Ovary (tissue), 3 donors: ENCODE measurements at regions not wholly inside any gene's neighbourhood (a gene's known extent, or its start where the extent isn't known, plus 50 kb on each side); places are given as distances from the start of the nearest gene placed in this dataset.

Experiments used
- CTCF ChIP-seq, 3 donors: fragments of 450-650 bp in 2 of 3; fragments of 200-600 bp in 1 of 3; IDR thresholded peaks; one replicate each; pipeline versions ENCODE4 v1.5.1 to v1.8.0; 2016 to 2022; ENCODE audit warnings: antibody characterized with exemption in 3 of 3, mild to moderate bottlenecking in 1 of 3
- EP300 ChIP-seq: sonication (generic); formaldehyde crosslinking; IDR thresholded peaks from one replicate; pipeline ENCODE4 v1.6.1; 2017; ENCODE audit warnings: antibody characterized with exemption
- POLR2A ChIP-seq: fragments of 450-650 bp; IDR thresholded peaks from one replicate; pipeline ENCODE4 v1.6.1; 2017; ENCODE audit warnings: antibody characterized with exemption, mild to moderate bottlenecking, moderate library complexity
- donor health status: DM: no; HTN: no; CAD: no.

GRCh38 chr1:115159958-115160357 lies 70.7 kb upstream of the TSPAN2 start:
- TF ChIP-seq CTCF (IDR thresholded peaks at IDR 0.05) (no peak), EP300 (no peak), POLR2A (no peak)
